OCI-LY7 (cell line): ENCODE measurements at regions not wholly inside any gene's neighbourhood (a gene's known extent, or its start where the extent isn't known, plus 50 kb on each side); places are given as distances from the start of the nearest gene placed in this dataset.

Experiments used
- EZH2phosphoT487 ChIP-seq: fragments of 200-600 bp; sonication (generic); IDR thresholded peaks from 2 replicates; pipeline ENCODE4 v1.6.1; 2018; ENCODE audit warnings: low read depth, borderline replicate concordance, mild to moderate bottlenecking, mixed run types, antibody characterized with exemption, low read length, moderate library complexity, mixed read lengths
- TF ChIP-seq, protein P1 (sequence below): fragments of 200-600 bp; sonication (generic); conservative IDR thresholded peaks from 2 replicates; pipeline ENCODE4 v1.5.1; 2014; ENCODE audit warnings: mild to moderate bottlenecking, antibody characterized with exemption, low read length, moderate library complexity, mixed read lengths

DNA sequence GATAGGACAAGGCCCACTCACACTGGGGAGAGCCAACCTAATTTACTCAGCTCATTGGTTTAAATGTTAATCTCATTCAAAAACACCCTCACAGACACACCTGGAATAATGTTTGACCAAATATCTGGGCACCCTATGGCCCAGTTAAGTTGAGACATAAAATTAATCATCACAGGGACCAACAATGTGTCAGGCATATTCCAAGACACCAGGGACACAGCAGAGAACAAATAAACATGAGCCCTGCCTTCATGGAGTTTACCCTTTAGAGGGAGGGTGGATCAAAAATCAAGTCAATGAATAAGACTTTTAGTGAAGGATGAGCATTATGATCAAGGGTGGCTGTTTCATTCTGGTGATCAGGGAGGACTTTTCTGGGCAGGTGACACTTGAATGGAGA, 98.7 kb upstream of the CHD6 start:
- TF ChIP-seq, protein P1, sequence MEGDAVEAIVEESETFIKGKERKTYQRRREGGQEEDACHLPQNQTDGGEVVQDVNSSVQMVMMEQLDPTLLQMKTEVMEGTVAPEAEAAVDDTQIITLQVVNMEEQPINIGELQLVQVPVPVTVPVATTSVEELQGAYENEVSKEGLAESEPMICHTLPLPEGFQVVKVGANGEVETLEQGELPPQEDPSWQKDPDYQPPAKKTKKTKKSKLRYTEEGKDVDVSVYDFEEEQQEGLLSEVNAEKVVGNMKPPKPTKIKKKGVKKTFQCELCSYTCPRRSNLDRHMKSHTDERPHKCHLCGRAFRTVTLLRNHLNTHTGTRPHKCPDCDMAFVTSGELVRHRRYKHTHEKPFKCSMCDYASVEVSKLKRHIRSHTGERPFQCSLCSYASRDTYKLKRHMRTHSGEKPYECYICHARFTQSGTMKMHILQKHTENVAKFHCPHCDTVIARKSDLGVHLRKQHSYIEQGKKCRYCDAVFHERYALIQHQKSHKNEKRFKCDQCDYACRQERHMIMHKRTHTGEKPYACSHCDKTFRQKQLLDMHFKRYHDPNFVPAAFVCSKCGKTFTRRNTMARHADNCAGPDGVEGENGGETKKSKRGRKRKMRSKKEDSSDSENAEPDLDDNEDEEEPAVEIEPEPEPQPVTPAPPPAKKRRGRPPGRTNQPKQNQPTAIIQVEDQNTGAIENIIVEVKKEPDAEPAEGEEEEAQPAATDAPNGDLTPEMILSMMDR: no peak
- no peak for TF ChIP-seq EZH2phosphoT487
